ENCODE measurements at regions not wholly inside any gene's neighbourhood (a gene's known extent, or its start where the extent isn't known, plus 50 kb on each side); places are given as distances from the start of the nearest gene placed in this dataset.

DNA sequence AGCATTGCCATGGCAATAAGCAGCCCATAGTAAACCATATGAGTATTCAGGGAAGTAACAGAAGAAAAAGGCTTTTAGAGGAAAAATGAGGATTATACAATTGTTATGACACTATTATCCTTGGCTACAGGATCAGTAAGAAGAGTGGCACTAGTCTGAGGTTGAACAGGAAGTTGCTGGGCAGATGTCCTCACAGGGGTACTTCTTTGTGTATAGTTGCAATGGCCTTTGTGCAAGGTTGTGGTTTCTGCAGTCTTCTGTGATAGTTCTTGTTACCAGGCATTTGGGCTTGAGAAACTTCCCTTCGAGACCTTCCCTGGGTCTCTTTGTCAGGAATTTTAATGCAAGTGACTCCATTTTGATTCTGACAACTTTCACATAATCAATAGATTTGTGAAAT lies 100.6 kb upstream of the ATP11B start:
- peaks cover 3% of the 10 kb centered on the region; the same call in 1 of the 2 replicates for H3K4me1 ChIP-seq (ENCODE audit: control insufficient read depth, insufficient read depth, low read length)
- BruUV-seq (replicated peaks), result no TSS peak
- intact Hi-C loops (cut with micrococcal nuclease; ENCODE audit: unreplicated experiment), result no loop called here
- CTCF ChIA-PET, result no interaction called here
- H3K36me3 ChIP-seq (ENCODE audit: control insufficient read depth, insufficient read depth, low read length), result no peaks in the 10 kb centered on the region
- peaks cover 20% of the 10 kb centered on the region for H3K27me3 ChIP-seq (ENCODE audit: control insufficient read depth, insufficient read depth, low read length)
- ATAC-seq, result no peak
- DNase-seq (ENCODE audit: low read depth, low spot score), result no peak
- TF ChIP-seq, protein P1, sequence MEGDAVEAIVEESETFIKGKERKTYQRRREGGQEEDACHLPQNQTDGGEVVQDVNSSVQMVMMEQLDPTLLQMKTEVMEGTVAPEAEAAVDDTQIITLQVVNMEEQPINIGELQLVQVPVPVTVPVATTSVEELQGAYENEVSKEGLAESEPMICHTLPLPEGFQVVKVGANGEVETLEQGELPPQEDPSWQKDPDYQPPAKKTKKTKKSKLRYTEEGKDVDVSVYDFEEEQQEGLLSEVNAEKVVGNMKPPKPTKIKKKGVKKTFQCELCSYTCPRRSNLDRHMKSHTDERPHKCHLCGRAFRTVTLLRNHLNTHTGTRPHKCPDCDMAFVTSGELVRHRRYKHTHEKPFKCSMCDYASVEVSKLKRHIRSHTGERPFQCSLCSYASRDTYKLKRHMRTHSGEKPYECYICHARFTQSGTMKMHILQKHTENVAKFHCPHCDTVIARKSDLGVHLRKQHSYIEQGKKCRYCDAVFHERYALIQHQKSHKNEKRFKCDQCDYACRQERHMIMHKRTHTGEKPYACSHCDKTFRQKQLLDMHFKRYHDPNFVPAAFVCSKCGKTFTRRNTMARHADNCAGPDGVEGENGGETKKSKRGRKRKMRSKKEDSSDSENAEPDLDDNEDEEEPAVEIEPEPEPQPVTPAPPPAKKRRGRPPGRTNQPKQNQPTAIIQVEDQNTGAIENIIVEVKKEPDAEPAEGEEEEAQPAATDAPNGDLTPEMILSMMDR (IDR thresholded peaks at IDR 0.05), result no peak
- no peak for TF ChIP-seq POLR2AphosphoS5 (IDR thresholded peaks at IDR 0.05; ENCODE audit: low read depth, low read length)
- TF ChIP-seq, protein P2, sequence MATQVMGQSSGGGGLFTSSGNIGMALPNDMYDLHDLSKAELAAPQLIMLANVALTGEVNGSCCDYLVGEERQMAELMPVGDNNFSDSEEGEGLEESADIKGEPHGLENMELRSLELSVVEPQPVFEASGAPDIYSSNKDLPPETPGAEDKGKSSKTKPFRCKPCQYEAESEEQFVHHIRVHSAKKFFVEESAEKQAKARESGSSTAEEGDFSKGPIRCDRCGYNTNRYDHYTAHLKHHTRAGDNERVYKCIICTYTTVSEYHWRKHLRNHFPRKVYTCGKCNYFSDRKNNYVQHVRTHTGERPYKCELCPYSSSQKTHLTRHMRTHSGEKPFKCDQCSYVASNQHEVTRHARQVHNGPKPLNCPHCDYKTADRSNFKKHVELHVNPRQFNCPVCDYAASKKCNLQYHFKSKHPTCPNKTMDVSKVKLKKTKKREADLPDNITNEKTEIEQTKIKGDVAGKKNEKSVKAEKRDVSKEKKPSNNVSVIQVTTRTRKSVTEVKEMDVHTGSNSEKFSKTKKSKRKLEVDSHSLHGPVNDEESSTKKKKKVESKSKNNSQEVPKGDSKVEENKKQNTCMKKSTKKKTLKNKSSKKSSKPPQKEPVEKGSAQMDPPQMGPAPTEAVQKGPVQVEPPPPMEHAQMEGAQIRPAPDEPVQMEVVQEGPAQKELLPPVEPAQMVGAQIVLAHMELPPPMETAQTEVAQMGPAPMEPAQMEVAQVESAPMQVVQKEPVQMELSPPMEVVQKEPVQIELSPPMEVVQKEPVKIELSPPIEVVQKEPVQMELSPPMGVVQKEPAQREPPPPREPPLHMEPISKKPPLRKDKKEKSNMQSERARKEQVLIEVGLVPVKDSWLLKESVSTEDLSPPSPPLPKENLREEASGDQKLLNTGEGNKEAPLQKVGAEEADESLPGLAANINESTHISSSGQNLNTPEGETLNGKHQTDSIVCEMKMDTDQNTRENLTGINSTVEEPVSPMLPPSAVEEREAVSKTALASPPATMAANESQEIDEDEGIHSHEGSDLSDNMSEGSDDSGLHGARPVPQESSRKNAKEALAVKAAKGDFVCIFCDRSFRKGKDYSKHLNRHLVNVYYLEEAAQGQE (IDR thresholded peaks at IDR 0.05; ENCODE audit: insufficient read depth in 1 of 2, low read depth in 2 of 2, low read length in 1 of 2), result no peak
- TF ChIP-seq TCF7L2 (IDR thresholded peaks at IDR 0.05; ENCODE audit: low read depth, low read length), result no peak
- TF ChIP-seq SIN3A (IDR thresholded peaks at IDR 0.05; ENCODE audit: borderline replicate concordance, insufficient read depth, low read depth, low read length), result no peak
- in situ Hi-C loops (cut with HindIII; ENCODE audit: low pct_unique_long_range_greater_than_20kb, low sequenced_read_pairs), result no loop called here
- POLR2A ChIA-PET, result no interaction called here
- H3K27ac ChIP-seq (ENCODE audit: low read length), result no peak overlapping the region
- no peaks in the 10 kb centered on the region for H3K9me3 ChIP-seq (ENCODE audit: control insufficient read depth, insufficient read depth, low read depth, low read length)
- no peak overlapping the region for H3K4me3 ChIP-seq (ENCODE audit: low read depth in 2 of 2, low read length in 2 of 2)

DNA sequence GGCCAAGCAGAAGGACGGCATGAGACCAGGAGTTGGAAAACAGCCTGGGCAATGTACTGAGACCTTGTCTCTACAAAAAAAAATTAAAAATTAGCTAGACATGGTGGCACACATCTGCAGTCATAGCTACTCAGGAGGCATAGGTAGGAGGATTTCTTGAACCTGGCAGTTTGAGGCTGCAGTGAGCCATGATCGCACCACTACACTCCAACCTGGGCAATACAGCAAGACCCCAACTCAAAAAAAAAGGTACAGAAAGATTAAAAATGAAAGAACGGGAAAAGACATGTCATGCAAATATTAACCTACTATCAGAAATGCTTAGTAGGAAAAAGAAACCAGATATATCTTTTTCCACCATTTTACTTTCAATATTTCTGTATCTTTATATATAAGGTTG lies 99.6 kb upstream of the ATP11B start:
- Histone ChIP-seq H3K4me1 (ENCODE audit: control insufficient read depth, insufficient read depth, low read length) (peaks cover 3% of the 10 kb centered on the region; the same call in 1 of the 2 replicates), H3K36me3 (ENCODE audit: control insufficient read depth, insufficient read depth, low read length) (no peaks in the 10 kb centered on the region), H3K27me3 (ENCODE audit: control insufficient read depth, insufficient read depth, low read length) (peaks cover 15% of the 10 kb centered on the region), H3K4me3 (ENCODE audit: low read depth in 2 of 2, low read length in 2 of 2) (no peak overlapping the region), H3K27ac (ENCODE audit: low read length) (no peak overlapping the region), H3K9me3 (ENCODE audit: control insufficient read depth, insufficient read depth, low read depth, low read length) (no peaks in the 10 kb centered on the region)
- BruUV-seq (replicated peaks), result no TSS peak
- no peak for ATAC-seq
- POLR2A ChIA-PET, result no interaction called here
- intact Hi-C loops (cut with micrococcal nuclease; ENCODE audit: unreplicated experiment) (no loop called here), in situ Hi-C loops (cut with HindIII; ENCODE audit: low pct_unique_long_range_greater_than_20kb, low sequenced_read_pairs) (no loop called here)
- no peak for DNase-seq (ENCODE audit: low read depth, low spot score)
- no peak for TF ChIP-seq TCF7L2 (IDR thresholded peaks at IDR 0.05; ENCODE audit: low read depth, low read length)
- CTCF ChIA-PET, result no interaction called here

DNA sequence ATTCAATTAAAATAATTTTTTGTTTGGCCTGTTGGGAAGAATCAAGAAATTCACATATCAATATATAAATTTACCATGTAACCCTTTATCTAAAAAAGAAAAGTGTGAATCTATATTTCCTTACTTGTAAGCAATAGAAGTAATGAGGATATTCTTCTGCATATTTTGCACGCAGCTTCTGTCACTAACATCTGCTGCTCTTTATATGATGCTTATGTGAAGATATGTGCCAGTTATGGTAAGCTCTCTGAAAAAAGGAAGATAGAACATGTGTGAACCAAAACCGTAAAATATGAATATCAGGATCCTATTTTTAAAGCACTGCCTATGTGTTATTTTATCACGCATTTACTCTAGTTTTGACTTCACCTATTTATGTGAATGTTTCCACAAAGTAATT lies 96.4 kb upstream of the ATP11B start:
- CTCF ChIA-PET, result no interaction called here
- peaks cover 3% of the 10 kb centered on the region; the same call in 1 of the 2 replicates for H3K4me1 ChIP-seq (ENCODE audit: control insufficient read depth, insufficient read depth, low read length)
- no peak overlapping the region for H3K27ac ChIP-seq (ENCODE audit: low read length)
- DNase-seq (ENCODE audit: low read depth, low spot score), result no peak
- in situ Hi-C loops (cut with HindIII; ENCODE audit: low pct_unique_long_range_greater_than_20kb, low sequenced_read_pairs), result no loop called here
- TF ChIP-seq, protein P1 (IDR thresholded peaks at IDR 0.05), result no peak
- no peak for TF ChIP-seq POLR2AphosphoS5 (IDR thresholded peaks at IDR 0.05; ENCODE audit: low read depth, low read length)
- TF ChIP-seq TCF7L2 (IDR thresholded peaks at IDR 0.05; ENCODE audit: low read depth, low read length), result no peak
- TF ChIP-seq, protein P2 (IDR thresholded peaks at IDR 0.05; ENCODE audit: insufficient read depth in 1 of 2, low read depth in 2 of 2, low read length in 1 of 2), result no peak
- no peak for TF ChIP-seq SIN3A (IDR thresholded peaks at IDR 0.05; ENCODE audit: borderline replicate concordance, insufficient read depth, low read depth, low read length)
- no peak for ATAC-seq
- peaks cover 11% of the 10 kb centered on the region; the same call in 1 of the 2 replicates for H3K27me3 ChIP-seq (ENCODE audit: control insufficient read depth, insufficient read depth, low read length)
- no peak overlapping the region for H3K4me3 ChIP-seq (ENCODE audit: low read depth in 2 of 2, low read length in 2 of 2)
- BruUV-seq (replicated peaks), result no TSS peak
- intact Hi-C loops (cut with micrococcal nuclease; ENCODE audit: unreplicated experiment), result no loop called here
- no peaks in the 10 kb centered on the region for H3K9me3 ChIP-seq (ENCODE audit: control insufficient read depth, insufficient read depth, low read depth, low read length)
- H3K36me3 ChIP-seq (ENCODE audit: control insufficient read depth, insufficient read depth, low read length), result no peaks in the 10 kb centered on the region
- POLR2A ChIA-PET, result no interaction called here

Data from Panc1 (cell line).